ENCODE measurements at regions not wholly inside any gene's neighbourhood (a gene's known extent, or its start where the extent isn't known, plus 50 kb on each side); places are given as distances from the start of the nearest gene placed in this dataset.

DNA sequence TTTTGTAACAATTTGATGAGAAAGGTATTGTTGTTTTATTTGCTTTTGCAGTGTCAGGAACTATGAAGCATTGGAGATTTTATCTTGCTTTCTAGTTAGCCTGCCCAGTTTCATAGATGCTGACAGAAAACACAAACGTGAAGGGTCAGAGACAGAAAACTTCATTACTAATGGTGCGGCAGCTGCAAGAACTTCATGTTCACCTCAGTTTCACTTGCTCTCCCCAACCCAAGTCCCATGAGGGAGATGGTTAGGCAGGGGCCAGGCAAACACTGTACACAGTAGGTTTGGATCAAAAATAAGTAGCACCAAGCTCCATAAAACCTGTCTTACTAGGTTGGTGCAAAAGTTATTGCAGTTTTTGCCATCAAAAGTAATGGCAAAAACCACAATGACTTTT, 550.2 kb upstream of the MIR17HG start:
- H3K4me3 ChIP-seq: no peak overlapping the region
- H3K27me3 ChIP-seq: no peaks in the 10 kb centered on the region
- H3K36me3 ChIP-seq: no peaks in the 10 kb centered on the region
- 62 to 86% methylated on average over 2 of the region's 2 CpGs for WGBS, 2 donors (ENCODE audit: low coverage in 1 of 2)
- no peak overlapping the region for H3K27ac ChIP-seq
- H3K9me3 ChIP-seq: no peaks in the 10 kb centered on the region
- TF ChIP-seq, protein P1, sequence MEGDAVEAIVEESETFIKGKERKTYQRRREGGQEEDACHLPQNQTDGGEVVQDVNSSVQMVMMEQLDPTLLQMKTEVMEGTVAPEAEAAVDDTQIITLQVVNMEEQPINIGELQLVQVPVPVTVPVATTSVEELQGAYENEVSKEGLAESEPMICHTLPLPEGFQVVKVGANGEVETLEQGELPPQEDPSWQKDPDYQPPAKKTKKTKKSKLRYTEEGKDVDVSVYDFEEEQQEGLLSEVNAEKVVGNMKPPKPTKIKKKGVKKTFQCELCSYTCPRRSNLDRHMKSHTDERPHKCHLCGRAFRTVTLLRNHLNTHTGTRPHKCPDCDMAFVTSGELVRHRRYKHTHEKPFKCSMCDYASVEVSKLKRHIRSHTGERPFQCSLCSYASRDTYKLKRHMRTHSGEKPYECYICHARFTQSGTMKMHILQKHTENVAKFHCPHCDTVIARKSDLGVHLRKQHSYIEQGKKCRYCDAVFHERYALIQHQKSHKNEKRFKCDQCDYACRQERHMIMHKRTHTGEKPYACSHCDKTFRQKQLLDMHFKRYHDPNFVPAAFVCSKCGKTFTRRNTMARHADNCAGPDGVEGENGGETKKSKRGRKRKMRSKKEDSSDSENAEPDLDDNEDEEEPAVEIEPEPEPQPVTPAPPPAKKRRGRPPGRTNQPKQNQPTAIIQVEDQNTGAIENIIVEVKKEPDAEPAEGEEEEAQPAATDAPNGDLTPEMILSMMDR (IDR thresholded peaks at IDR 0.05): no peak
- TF ChIP-seq POLR2AphosphoS5 (IDR thresholded peaks at IDR 0.05): no peak
- TF ChIP-seq EP300 (IDR thresholded peaks at IDR 0.05): no peak
- no peak for TF ChIP-seq POLR2A (IDR thresholded peaks at IDR 0.05)
- no peaks in the 10 kb centered on the region for H3K4me1 ChIP-seq
- no peak for ATAC-seq

DNA sequence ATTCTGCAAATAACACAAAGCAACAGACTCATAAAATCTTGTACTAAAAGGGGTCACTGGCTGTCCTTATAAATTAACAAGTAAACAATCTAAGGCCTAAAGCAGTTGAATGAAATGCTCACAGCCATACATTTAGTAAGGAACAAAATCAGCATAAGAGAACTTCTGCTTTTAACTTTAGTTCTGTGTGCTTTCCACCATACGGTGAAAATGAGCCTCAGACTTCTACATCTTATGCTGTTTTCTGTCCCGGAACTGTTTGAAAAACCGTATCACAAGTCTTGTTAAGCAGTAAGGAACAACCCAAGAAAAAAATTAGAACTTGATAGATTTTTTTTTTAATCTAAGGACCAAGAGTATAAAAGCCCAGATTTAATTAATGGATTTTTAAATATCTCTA, 549.1 kb upstream of the MIR17HG start:
- Histone ChIP-seq H3K4me3 (no peak overlapping the region), H3K27me3 (no peaks in the 10 kb centered on the region), H3K4me1 (no peaks in the 10 kb centered on the region), H3K36me3 (no peaks in the 10 kb centered on the region), H3K9me3 (no peaks in the 10 kb centered on the region), H3K27ac (no peak overlapping the region)
- ATAC-seq: no peak
- WGBS, 2 donors (ENCODE audit: low coverage in 1 of 2): 33 to 40% methylated on average over 3 of the region's 3 CpGs
- TF ChIP-seq POLR2AphosphoS5 (IDR thresholded peaks at IDR 0.05) (no peak), POLR2A (IDR thresholded peaks at IDR 0.05) (no peak)
- TF ChIP-seq, protein P1 (IDR thresholded peaks at IDR 0.05): no peak

DNA sequence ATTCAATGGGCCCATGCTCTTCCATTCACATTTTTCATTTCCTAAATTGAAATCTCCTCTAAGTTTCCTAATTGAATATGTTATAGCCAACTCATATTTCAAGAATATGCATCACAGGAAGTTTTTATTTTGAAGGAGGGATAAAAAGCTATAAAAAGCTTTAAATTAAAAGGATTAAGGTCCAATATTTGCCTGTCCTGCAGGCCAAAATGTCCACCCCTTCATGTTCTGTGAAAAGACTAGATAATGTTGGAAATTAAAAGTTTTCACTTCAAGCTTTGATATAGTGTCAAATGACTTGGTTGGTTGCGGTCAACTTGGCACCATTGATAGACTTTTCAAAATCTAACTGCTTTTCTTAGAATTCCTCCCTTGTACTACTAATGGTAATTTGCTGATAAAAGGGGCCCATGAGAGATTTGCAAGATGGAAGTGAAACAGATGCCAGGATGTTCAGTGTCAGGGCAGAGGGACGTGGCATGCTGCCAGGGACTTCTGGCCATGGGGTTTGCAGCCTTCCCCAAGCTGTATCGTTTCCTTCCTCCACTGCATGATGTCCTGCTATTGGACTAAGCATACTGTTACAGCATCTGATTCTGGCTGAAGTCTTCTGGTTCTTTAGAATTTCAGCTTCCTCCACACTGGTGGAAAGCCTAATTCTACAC, 547.3 kb upstream of the MIR17HG start:
- Histone ChIP-seq H3K4me3 (no peak overlapping the region), H3K27ac (no peak overlapping the region), H3K27me3 (no peaks in the 10 kb centered on the region), H3K36me3 (no peaks in the 10 kb centered on the region), H3K4me1 (no peaks in the 10 kb centered on the region), H3K9me3 (no peaks in the 10 kb centered on the region)
- WGBS, 2 donors (ENCODE audit: low coverage in 1 of 2): 36 to 38% methylated on average over 3 of the region's 3 CpGs
- ATAC-seq: no peak
- no peak for TF ChIP-seq POLR2A (IDR thresholded peaks at IDR 0.05)
- no peak for TF ChIP-seq POLR2AphosphoS5 (IDR thresholded peaks at IDR 0.05)
- TF ChIP-seq, protein P1 (IDR thresholded peaks at IDR 0.05): no peak
- TF ChIP-seq EP300 (IDR thresholded peaks at IDR 0.05): no peak

DNA sequence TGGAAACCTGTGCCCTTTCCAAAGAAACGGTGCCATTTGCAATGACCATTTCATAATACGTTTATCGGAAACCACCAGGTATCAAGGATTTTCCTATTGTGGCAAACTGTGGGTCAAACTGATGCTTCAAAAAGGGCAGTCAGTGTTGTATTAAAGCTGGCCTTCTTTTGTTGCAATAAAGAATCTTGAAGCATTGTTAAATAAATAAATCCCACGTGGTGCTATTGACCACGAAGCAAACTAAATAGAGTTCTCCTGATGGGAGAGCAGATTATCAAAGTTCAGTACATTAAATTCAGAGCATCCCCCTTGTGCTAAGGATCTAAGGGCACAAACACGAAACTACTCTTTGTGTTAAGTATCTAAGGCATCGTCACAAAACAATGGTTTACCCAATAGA, 545.9 kb upstream of the MIR17HG start:
- no peak for ATAC-seq
- TF ChIP-seq POLR2A (IDR thresholded peaks at IDR 0.05): no peak
- TF ChIP-seq, protein P1 (IDR thresholded peaks at IDR 0.05): no peak
- no peak for TF ChIP-seq EP300 (IDR thresholded peaks at IDR 0.05)
- no peak for TF ChIP-seq POLR2AphosphoS5 (IDR thresholded peaks at IDR 0.05)
- no peaks in the 10 kb centered on the region for H3K36me3 ChIP-seq
- no peak overlapping the region for H3K27ac ChIP-seq
- no peaks in the 10 kb centered on the region for H3K27me3 ChIP-seq
- H3K4me1 ChIP-seq: no peaks in the 10 kb centered on the region
- WGBS, 2 donors (ENCODE audit: low coverage in 1 of 2): 72 to 81% methylated on average over 7 of the region's 7 CpGs
- no peak overlapping the region for H3K4me3 ChIP-seq
- no peaks in the 10 kb centered on the region for H3K9me3 ChIP-seq

DNA sequence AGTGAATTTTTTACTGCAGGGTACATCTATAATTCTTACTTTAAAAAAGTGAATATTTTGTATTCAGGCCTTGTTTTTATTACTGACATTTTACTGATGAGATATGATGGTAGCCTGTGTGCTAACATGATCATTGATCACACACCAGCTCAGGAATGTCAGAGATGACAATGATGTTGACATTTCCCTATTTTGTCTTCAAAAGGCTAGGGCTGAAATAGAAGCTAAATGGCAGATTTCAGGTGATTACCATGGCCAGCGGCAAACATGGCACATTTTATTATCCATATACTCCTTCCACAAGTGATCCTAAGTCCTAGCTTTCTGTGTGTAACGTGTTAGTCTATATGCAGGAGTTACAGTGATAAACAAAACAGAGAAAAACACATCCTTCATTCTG, 544.3 kb upstream of the MIR17HG start:
- 71 to 86% methylated on average over 1 to 2 of the region's 2 CpGs for WGBS, 2 donors (ENCODE audit: low coverage in 1 of 2)
- H3K36me3 ChIP-seq: no peaks in the 10 kb centered on the region
- H3K4me1 ChIP-seq: no peaks in the 10 kb centered on the region
- TF ChIP-seq, protein P1 (IDR thresholded peaks at IDR 0.05): no peak
- TF ChIP-seq EP300 (IDR thresholded peaks at IDR 0.05): no peak
- no peak overlapping the region for H3K4me3 ChIP-seq
- H3K27ac ChIP-seq: no peak overlapping the region
- ATAC-seq: no peak
- no peaks in the 10 kb centered on the region for H3K9me3 ChIP-seq
- no peaks in the 10 kb centered on the region for H3K27me3 ChIP-seq

Data from gastroesophageal sphincter (tissue), 4 donors.